ENCODE measurements at regions not wholly inside any gene's neighbourhood (a gene's known extent, or its start where the extent isn't known, plus 50 kb on each side); places are given as distances from the start of the nearest gene placed in this dataset.

GRCh38 chr5:66516550-66516949, 79.6 kb upstream of the MAST4 start:
- no peak for TF ChIP-seq POLR2A (IDR thresholded peaks at IDR 0.05; ENCODE audit: borderline replicate concordance, extremely low read depth, insufficient read depth, insufficient read length)
- TF ChIP-seq JUND (IDR thresholded peaks at IDR 0.05), result no peak
